CD4-positive, alpha-beta T cell treated with Interleukin-15 for 1 hour (primary cell): ENCODE measurements at regions not wholly inside any gene's neighbourhood (a gene's known extent, or its start where the extent isn't known, plus 50 kb on each side); places are given as distances from the start of the nearest gene placed in this dataset.
"Not testable (repeated sequence)": the region's sequence is repeated elsewhere in the genome, so short reads cannot be mapped to it uniquely, and the experiment has no call there.

Experiments used
- DNase-seq: peaks from one replicate; pipeline ENCODE4 v3.0.0-alpha.2; 2020

DNA sequence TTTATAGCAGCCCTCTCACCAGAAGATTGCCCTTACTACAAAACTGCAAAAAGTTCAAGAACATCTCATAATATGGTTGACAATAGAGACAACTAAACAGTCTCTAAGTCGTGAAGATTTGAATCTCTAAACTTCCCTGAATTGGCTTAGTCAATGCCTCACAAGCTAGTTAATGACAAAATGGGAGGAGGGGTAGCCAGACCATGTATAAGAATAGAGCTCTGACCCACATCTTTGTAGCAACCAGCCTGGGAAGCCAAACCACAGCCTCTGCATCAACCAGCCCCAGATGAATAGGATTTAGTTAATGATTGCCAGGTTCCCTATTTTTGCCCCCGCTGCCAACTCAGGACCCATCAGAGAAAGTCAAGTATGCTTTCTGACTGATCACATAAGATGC lies 1265.9 kb upstream of the PCDH10 start:
- not testable (repeated sequence) for DNase-seq

DNA sequence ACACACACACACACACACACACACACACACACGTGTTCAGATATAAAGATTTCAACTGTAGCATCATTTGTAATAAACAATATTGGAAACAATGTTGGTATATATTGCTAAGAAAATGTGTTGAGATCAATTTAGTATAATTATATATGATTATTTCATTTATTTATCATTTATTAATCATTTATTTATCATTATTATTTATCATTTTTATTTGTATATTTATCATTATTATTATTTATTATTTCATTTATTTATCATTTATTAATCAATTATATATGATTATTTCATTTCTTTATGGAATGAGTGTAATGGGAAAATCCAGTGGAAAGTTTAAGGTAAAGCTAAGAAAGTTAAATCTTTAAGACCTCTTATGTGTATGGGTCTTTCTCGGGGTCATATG lies 1223.4 kb upstream of the PCDH10 start:
- not testable (repeated sequence) for DNase-seq

DNA sequence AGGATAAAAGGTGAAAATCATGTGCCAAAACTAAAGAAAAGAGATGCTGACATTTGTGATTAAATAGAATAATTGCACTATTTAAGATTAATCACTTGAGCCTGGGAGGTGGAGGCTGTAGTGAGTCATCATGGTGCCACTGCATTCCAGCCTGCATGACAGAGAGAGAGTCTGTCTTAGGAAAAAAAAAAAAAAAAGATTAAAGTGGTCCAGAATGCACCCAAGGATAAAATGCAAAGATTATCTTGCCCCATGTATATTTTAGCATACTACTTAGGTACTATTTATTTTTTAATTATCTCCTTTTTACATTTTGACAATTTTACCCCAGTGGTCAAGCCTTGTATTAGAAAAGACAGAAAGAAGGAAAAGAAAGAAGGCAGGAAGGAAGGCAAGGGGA lies 1181.4 kb upstream of the PCDH10 start:
- not testable (repeated sequence) for DNase-seq

DNA sequence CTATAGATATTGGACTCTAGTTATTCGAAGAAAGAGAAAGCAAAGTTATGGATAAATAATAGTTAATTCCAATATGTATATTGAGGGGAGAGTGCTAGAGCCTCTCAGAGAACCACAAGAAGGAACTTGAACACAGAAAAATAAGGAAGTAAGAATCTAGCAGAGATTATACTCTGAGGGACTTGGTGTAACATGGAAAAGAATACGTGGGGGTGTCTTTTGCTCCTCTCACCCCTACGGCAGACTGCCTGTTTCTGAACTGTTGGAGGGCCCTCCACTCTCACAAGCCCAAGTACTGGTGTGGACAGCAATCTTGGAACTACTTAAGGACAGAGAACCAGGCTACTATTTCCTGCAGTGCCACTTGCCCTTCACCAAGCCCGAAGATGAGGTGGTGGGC lies 1174.4 kb upstream of the PCDH10 start:
- no peak for DNase-seq

DNA sequence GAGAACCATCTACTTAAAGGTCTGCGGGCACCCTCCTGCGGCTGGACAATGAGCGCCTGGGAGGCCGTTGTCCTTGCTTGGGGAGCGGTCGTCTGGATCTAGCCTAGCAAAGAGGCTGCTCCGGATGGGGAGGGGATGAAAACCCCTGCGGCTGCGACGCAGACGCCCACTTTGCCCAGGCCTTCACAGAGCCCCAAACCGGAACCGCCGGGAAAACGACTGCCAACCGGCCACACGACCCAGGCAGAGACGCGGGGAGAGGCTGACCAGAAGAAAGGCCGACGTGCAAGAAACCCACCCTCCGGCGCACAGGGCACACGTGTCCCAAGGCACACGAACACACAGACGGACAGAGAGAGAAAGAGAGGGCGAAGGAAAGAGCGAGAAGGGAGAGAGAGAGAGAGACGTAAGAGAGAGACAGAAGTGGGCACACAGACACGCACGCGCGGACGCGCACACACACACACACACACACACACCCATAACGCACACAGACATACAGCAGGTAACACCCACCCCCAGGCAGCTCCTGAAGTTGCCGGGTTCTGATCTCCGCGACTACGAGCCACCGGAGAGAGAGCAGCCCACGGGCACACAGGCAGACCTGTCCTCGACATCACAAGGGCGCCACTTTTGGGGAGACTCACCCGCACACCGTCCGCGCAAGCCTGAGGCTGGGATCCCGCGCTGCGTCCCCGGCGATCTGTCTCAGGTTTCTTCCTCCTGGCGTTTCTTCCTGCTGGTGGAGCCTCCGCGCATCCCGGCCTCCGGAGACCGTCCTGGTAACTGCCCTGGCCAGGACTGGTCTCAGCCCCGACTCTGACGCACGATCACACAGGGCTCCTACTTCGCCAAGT lies 1173.6 kb upstream of the PCDH10 start:
- DNase-seq: not testable (repeated sequence)

DNA sequence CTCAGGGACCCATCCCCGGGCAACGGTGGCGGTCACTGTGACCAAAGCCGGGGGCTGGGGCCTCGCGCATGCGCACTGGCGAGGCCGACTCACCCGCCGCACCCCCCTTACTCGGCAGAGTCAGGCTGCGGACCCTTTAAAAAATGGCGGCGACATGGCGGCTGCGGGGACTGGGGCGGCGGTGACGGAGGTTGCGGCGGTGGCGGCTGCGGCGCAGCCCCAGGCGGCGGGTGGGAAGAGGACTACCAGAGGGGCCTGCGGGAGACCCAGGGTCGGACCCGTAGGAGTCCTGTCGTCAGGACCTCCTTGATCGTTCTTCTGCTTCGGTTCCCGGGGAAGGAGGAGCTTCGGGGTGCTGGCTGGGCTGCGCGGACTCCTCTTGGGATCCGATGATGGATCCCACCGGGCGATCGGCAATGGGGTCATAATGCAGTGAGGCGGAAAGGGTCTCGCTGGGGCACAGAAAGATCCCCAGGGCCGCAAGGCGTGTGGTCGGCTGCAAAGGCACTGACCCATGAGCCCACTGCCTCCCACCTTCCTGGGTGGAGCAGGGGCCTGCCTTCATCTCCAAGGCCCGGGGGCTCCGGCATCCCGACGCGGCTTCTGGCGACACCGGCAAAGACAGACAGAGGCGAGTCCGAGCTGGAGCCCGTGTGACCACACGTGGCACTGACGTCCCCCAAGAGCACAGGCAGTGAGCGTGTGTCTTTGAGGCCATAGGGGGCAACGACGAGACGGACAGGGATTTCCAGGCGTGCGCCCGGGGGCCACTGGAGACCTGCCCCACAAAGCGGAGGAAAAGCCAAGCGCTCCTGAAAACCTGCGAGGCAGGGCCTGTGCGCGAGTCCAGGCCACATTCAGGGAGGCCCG lies 1172.7 kb upstream of the PCDH10 start:
- DNase-seq: peak; percentile 20

DNA sequence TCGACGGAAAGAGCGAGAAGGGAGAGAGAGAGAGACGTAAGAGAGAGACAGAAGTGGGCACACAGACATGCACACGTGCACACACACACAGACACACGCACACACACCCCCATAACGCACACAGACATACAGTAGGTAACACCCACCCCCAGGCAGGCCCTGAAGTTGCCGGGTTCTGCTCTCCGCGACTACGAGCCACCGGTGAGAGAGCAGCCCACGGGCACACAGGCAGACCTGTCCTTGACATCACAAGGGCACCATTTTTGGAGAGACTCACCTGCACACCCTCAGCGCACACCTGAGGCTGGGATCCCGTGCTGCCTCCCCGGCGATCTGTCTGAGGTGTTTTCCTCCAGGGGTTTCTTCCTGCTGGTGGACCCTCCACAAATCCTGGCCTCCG lies 1171.0 kb upstream of the PCDH10 start:
- DNase-seq: no peak

DNA sequence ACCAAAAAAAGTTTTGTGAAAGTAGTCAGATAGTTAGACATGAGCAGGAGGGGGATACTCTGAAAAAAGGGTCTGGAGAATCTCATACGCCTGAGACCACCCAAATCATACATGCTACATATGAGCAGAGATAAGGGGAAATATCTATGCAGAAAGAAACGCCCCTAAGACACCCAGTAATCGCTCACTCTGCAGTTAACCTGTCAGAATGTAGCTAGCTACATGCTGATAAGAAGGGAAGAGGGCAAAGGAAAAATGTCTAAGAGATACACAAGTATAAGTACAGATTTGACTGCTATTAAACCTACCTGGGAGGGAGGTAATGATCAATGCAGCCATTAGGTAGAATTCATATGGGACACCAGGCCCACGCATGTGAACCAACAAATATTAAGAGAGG lies 1159.5 kb upstream of the PCDH10 start:
- no peak for DNase-seq

DNA sequence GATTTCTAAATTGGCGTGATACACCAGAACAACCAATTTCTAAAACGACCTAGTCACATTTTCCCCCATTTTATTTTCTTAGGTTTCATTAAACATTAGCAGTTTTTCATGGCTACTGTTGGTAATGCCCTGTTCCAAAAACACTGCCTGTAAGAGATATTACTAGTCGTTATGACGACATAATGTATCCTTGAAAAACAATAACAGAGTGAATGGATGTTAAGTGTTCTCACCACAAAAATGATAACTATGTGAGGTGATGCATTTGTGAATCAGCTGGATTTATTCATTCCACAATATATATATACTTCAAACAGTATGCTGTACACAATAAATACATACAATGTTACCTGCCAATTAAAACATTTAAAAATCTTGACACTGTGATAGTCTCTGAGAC lies 1147.6 kb upstream of the PCDH10 start:
- DNase-seq: no peak

DNA sequence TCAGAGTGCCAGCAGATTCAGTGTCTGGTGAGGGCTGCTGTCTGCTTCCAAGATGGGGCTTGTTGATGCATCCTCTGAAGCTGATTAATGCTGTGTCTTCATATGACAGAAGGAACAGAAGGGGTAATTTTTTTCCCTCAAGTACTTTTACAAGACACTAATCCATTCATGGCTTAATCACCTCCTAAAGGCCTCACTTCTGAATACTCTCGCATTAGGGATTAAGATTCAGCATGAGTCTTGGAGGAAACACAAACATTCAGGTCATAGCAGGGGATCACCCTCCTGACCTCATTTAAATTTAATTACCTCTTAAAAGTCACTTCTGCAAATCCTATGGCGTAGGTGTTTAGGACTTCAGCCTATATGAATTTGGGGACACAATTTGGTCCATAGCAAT lies 1145.5 kb upstream of the PCDH10 start:
- no peak for DNase-seq

DNA sequence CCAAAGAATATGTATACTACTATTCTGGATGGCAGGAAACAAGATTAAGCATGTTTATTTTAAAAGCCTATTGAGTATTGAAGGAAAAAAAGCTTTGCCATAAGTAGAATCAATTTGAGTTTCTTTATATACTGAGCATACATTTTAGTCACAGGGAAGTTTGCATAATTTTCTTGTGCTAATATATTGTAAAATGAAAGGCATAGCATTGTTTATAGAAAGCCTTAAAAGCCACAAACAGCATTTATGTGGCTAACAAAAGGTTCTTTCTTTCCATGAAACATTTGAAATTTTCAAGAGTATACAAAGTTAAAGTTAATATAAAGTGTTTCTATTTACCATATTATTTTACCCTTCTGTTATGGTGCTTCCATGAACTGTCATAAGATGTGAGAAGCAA lies 1133.8 kb upstream of the PCDH10 start:
- DNase-seq: no peak

DNA sequence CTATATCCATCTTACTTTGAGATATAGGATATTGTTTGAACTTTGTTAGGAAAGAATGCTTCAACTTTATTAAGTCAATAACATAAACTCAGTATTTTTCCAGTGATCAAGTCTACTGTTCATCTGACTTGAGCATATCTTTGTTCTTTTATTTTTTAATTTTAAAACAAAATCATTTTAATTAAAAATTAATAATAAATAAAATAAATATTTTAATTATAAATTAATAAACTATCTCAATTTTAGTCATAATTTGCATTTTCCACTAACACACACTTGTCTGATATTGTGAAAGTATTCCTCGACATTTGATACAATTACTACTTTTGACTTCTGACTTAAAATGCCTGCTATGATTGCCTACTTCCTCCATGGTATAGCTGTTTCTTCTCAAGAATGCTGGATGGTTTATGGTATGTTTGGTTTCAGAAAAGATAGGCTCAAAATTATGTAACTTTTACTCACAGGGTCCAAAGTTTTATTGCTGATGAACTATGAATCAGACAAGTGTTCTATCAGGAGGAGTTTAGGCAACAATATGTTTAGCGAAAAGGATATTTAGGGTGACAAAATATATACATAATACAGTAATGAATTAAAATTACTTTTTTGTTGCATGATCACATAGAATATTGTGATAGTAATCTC lies 1132.3 kb upstream of the PCDH10 start:
- no peak for DNase-seq

DNA sequence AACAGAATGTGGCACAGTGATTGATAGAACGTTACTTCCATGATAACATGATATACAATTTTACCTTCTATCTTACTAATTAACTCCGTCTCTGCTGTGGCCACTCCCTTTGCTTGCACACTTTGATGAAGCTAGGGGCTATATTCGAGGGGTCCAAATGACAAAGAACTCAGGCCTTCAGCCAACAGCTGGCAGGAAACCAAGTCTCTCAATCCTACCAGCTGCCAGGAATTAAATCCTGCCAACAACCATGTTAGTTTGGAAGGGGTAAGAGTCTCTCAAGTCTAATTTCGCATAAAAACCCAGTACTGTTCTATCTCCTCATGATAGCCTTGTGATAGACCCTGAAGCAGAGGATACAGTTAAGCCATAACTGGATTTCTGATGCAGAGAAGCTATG lies 1122.9 kb upstream of the PCDH10 start:
- DNase-seq: no peak

DNA sequence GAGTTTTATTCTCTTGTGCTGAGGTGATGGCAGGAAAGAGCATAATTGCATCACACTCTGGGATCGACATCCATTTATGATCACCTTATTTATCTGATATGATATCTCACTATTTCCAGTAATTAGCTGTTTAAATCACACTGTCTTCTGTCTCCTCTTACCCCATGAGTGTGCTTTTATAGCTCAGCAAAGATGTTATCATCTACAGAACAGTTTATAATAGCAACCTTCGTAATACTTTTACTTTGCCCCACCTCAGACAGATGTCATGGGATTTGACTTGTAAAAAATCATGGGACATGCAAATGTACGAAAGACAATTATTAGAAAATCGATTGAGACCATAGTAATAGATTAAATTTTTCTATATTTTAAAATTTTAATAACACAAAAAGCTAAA lies 1122.3 kb upstream of the PCDH10 start:
- DNase-seq: no peak

DNA sequence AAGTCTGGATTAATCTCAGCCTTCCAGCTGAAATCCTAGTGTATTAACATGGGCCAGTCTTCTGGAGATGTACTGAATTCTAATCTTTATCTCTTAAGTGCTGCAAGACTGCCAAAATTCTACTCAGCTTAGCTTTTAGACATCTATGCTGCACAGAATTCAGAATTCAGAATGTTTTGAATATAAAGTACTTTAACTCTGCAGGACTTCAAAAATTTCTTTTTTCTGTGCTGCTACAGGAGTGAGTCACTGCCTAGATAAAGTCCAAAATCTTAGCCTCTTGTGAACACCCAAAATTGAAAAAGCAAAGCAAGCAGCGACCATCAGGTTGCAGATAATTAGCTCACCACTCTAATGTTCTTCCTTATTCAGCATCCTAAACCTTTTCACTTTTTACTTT lies 1092.6 kb upstream of the PCDH10 start:
- no peak for DNase-seq

DNA sequence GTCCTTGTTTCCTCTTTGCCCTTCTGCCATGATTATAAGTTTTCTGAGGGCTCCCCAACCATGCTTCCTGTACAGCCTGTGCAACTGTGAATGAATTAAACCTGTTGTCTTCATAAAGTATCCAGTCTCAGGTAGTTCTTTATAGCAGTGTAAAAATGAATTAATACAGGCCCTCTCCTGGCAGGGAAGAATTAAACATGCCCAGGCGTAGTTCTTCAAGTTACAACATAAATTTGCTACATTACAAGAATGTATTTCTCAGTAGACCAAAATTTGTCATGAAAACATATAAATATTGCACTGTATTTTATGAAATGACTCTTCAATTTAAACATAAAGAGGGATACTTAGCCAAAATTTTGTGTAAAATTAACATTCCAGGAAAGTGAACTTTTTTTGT lies 1089.9 kb upstream of the PCDH10 start:
- DNase-seq: no peak

DNA sequence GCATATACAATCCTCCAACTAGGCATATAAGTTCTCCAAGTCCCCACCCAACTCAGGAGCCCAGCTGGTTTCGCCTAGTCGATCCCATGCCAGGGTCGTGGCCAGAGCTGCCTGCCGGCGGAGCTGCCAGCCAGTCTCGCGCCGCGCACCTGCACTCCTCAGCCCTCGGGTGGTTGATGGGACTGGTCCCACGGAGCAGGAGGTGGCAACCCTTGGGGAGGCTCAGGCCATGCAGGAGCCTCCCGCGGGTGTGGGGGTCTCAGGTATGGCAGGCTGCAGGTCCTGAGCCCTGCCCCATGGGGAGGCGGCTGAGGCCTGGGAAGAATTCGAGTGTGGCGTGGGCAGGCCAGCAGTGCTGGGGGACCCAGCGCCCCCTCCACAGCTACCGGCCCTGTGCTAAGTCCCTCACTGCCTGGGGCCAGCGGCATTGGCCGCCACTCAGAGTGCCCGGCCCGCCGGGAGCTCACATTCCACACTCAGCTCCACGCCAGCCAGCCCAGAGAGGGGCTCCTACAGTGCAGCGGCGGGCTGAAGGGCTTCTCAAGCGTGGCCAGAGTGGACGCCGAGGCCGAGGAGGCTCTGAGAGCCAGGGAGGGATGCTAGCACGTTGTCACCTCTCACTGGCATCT lies 1086.4 kb upstream of the PCDH10 start:
- DNase-seq: no peak

DNA sequence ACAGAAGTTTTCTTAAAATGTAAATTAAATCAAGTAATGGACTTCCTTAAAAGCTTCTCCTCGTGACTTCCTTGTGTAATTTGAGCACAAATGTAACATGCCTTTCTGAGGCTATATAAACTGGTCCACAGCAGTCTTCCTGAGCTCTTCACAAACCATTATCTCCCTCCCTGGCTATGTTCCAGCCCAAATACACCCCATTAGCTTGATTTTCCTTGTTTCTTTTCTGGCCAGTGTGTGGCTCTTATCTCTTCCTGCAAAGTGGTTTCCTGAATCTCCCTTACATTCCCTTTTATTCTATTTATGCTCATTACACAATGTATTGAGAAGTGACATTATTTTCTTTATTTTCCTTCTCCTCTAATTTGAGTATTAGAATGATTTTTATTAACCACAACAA lies 1085.3 kb upstream of the PCDH10 start:
- DNase-seq: no peak

DNA sequence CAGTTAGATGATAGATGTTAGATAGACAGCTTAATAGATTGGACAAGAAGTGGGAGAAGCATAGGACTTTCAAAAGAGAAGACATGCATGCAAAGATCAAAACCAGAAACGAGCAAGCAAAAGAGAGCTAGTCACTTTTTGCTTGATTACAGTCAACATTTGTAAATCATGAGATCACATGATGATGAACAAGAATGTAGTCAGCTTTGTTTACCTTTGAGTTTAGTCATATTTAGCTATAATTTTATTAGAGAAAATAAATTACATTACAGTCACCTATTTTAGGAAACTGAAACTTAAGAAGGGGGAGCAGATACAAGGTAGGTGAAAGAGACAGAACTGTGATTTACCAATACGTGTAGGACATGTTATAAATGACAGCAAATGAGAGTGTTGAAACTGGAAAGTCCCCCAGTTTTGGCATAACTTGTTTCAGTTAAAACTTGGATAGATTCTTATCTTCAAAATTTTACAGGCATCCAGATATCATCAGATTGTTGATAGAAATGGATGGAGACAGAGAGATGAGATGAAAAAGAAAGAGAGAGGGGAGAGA lies 1083.1 kb upstream of the PCDH10 start:
- no peak for DNase-seq

DNA sequence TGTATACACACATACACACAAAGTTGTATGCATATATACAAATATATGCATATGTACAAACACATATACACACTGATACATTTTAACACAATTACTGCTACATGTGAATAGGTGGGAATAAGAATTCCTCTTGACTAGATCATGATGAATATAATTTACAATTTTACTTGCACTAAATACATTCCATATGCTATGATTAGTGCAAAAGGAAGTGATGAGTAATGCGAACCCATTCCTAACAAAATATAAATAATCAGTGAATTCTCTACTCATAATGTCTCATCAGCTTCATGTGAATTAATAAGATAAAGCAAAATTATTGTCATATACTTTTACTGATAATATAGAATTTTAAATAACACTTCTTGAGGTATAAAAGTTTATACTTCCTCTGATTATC lies 1077.3 kb upstream of the PCDH10 start:
- no peak for DNase-seq

DNA sequence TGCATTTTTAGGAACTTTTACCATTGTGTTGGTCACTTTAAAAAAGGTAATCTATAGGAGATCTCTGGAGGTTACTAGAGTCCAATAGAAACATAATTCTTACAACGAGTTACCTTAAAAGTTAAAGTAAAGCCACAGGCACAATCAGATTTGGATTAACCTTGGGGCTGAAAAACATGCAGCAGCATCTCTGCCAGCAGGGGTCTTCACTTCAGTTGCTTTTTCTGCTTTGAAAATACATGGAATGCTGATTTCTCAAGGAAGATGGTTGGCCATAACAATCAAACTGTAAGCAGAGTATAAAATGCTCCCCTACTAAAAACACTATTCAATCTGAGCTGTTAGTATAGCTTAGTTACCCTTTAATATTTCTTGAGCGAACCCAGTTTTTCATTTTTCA lies 1072.3 kb upstream of the PCDH10 start:
- no peak for DNase-seq

DNA sequence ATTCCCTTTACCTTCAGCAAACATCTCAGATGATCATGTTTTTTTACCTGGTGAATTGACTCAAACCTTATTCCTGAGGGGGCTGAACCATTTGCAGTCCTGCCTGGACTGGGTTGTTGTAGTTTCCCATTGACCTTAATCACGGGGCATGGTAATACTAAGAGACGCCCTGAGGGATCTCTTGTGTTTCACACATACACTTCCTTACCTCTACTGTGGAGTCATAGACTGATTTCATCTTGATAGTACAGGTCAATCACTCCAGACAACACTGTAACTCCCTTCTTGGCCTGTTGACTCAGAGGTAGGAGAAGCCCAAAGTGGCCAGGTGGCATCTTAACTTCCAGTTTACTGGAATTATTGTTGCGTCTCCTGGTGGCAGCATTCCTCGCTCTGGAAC lies 1064.0 kb upstream of the PCDH10 start:
- no peak for DNase-seq

DNA sequence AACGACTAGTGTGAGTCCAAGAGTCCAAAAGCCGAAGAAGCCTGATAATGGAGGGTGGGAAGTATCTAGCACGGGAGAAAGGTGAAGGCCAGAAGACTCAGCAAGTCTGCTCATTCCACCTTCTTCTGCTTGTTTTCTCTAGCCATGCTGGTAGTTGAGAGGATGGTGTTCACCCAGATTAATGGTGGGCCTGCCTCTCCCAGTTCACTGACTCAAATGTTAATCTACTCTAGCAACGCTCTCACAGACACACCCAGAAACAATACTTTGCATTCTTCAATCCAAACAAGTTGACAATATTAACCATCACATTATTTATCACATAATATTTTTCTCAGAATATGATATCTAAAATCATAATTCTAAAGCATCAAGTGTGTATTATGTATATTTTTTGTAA lies 1055.1 kb upstream of the PCDH10 start:
- DNase-seq: no peak
